ENCODE measurements at regions not wholly inside any gene's neighbourhood (a gene's known extent, or its start where the extent isn't known, plus 50 kb on each side); places are given as distances from the start of the nearest gene placed in this dataset.

DNA sequence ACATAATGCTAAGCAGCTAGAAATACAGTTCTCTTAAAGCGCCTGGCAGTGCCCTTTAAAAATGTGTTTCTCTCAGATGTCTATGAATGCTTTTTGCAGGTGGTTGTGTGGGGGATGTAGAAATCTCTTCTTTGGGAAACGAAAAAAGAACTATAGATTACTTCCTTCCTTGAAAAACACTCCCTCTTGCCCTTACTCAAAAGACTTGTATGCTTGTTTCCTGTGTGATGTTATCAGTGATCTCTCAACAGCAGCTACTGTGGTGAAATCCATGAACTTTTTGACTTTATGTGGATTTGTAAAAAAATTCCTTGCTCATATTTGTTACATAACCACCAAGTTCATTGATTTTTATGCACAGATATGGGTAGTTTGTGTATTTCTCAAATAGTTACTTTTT lies 916.5 kb downstream of the QKI start:
- TF ChIP-seq, protein P1, sequence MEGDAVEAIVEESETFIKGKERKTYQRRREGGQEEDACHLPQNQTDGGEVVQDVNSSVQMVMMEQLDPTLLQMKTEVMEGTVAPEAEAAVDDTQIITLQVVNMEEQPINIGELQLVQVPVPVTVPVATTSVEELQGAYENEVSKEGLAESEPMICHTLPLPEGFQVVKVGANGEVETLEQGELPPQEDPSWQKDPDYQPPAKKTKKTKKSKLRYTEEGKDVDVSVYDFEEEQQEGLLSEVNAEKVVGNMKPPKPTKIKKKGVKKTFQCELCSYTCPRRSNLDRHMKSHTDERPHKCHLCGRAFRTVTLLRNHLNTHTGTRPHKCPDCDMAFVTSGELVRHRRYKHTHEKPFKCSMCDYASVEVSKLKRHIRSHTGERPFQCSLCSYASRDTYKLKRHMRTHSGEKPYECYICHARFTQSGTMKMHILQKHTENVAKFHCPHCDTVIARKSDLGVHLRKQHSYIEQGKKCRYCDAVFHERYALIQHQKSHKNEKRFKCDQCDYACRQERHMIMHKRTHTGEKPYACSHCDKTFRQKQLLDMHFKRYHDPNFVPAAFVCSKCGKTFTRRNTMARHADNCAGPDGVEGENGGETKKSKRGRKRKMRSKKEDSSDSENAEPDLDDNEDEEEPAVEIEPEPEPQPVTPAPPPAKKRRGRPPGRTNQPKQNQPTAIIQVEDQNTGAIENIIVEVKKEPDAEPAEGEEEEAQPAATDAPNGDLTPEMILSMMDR (IDR thresholded peaks at IDR 0.05), result no peak
- TF ChIP-seq POLR2A (IDR thresholded peaks at IDR 0.05) (no peak), POLR2AphosphoS5 (IDR thresholded peaks at IDR 0.05) (no peak)
